Myocyte (in vitro differentiated cells): ENCODE measurements at regions not wholly inside any gene's neighbourhood (a gene's known extent, or its start where the extent isn't known, plus 50 kb on each side); places are given as distances from the start of the nearest gene placed in this dataset.
"Not testable (repeated sequence)": the region's sequence is repeated elsewhere in the genome, so short reads cannot be mapped to it uniquely, and the experiment has no call there.

Experiments
- DNase-seq: peaks from one replicate; pipeline ENCODE4 v3.0.0-alpha.2; 2012; ENCODE audit warnings: low read depth

DNA sequence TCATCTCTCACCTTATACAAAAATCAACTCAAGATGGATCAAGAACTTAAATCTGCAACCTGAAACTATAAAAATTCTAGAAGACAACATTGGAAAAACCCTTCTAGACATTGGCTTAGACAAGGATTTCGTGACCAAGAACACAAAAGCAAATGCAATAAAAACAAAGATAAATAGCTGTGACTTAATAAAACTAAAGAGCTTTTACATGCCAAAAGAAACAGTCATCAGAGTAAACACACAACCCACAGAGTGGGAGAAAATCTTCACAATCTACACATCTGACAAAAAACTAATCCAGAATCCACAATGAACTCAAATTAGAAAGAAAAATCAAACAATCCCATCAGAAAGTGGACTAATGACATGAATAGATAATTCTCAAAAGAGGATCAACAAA, 532.4 kb downstream of the KIF20B start:
- not testable (repeated sequence) for DNase-seq

DNA sequence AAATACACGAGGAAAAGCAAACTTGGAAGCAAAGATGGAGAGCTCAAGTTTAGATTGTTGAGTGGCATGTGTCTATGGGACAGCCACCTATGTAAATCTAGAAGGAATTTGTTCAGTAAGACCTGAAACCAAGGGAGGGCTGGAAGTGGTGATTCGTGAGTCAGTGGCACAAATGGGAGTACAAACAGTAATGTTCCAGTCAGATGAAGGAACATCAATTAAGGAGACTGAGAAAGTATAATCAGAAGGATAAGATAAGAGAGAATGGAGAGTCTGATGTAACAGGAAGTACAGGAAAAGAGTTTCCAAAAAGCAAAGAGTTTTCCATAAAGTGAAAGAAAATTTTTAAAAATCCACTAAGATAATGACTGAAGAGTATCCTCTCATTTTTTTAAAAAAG, 544.2 kb downstream of the KIF20B start:
- no peak for DNase-seq

- not testable (repeated sequence) for DNase-seq
Observed at GRCh38 chr10:90250784-90251183, 549.4 kb downstream of the KIF20B start.

DNA sequence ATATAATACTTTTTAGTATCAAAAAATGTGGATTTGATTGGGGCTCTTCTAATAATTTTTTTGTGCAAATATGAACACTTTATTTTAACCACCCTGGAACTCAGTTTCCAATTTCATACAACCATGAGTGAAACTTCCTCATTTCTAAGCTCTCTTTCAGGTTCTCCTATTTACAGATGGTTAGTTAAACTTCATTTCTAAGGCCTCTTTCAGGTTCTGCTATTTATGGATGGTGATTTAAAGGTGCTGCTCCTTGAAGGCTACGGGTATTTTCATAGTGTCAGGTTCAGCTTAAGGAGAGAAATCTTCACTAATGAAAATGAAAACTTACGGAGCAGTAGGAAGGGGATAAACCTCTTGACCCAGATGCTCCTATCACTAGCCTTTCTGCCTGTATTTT, 568.3 kb downstream of the KIF20B start:
- no peak for DNase-seq

DNA sequence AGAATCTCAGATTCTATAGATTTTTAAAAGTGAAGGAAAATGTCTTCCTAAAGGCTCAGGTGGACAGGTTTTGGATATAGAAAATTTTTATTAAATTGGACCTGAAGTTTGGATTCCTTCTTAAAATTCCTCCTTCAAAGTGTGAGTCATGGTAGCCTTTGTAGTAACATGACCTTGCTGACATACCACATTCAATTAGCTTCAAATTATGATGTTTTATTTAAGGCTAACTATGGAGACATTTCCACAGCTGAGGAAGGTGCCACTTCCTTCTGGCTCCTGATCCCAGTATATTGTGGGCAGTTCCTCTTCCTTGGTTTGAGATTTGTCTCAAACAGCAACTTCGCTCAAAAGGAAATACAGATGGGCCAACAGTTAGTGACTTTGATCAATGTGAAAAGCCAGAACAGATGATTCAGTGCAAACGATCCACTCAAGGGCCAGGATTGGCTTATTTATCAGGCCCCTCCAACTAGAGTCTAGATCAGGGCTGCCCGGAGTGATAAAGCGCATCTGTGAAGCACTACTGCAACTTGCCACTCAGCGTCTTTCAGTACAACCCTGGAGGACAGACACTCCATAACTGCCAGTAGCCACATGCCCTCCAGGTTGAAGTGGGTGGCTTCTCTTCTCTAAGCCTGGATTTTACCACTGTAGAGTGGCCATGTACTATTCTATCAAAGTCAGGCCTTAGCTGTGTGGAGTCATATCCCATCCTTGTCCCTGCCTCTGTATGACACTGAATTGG, 573.5 kb downstream of the KIF20B start:
- no peak for DNase-seq

DNA sequence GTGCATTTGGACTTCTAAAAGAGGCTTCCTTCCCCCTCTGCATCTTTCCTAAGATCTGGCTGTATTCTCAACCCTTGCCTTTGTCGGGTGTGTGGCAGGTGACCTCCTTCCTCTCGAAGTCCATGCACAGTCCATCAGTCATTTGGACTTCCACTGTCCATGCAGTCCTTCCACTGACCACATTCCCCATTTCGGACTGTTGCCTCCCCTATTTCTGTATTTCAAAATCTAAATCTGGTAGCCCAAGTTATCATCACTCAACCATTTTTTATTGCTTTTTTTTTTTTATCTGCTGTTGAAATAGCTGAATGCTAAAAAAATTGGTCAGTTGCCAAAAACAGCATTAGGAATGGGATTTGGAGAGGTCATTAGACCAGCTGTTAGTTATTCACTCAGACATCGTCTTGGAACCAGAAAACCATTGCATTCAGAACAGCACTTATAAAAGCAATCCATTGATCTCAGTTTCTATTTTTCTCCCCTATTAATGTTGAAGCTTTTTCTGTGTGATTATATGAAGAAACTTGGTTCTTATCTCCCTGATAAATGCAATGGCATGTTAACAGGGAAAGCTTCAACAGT, 575.6 kb downstream of the KIF20B start:
- peak; percentile 1 for DNase-seq

- no peak for DNase-seq
Observed at GRCh38 chr10:90286406-90286805, 571.4 kb downstream of the HTR7 start.

GRCh38 chr10:90286941-90287340, 570.9 kb downstream of the HTR7 start:
- DNase-seq = no peak

- DNase-seq = peak; percentile 21
Observed at GRCh38 chr10:90288391-90288933, 569.4 kb downstream of the HTR7 start.

- peak; percentile 8 for DNase-seq
Observed at GRCh38 chr10:90289037-90289436, 568.8 kb downstream of the HTR7 start.

GRCh38 chr10:90293616-90294015, 564.2 kb downstream of the HTR7 start:
- DNase-seq = no peak

DNA sequence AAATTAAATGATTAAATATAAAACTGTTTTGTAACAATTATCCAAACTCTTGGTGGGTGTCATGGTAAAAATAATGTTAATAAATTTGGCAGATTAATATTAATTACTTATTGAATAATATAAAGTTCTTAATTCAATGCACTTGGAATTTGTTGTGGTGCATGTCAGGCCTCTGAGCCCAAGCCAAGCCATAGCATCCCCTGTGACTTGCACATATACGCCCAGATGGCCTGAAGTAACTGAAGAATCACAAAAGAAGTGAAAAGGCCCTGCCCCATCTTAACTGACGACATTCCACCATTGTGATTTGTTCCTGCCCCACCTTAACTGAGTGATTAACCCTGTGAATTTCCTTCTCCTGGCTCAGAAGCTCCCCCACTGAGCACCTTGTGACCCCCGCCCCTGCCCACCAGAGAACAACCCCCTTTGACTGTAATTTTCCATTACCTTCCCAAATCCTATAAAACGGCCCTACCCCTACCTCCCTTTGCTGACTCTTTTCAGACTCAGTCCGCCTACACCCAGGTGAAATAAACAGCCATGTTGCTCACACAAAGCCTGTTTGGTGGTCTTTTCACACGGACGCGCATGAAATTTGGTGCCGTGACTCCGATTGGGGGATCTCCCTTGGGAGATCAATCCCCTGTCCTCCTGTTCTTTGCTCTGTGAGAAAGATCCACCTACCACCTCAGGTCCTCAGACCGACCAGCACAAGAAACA, 562.9 kb downstream of the HTR7 start:
- DNase-seq = not testable (repeated sequence)

- DNase-seq = not testable (repeated sequence)
Observed at GRCh38 chr10:90302031-90302430, 555.8 kb downstream of the HTR7 start.

- no peak for DNase-seq
Observed at GRCh38 chr10:90302758-90303481, 554.9 kb downstream of the HTR7 start.

DNA sequence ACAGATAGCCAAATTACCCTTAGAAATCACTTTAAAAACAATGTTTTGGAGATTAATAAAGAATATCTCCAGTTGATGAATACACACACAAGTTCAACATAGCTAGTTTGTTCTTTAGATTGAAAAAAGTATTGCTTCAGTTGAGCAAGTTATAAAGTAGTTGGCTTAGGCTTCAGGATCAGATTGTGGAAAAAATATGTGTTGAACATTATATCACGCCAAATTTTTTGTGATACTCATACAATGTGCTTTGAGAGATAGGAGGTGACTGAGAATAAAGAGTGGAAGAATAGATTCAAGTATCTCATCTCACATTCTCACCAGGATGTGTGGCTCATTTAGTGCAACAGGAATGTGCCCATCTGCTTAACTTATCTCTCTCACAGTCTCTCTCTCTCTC, 553.3 kb downstream of the HTR7 start:
- DNase-seq = no peak

DNA sequence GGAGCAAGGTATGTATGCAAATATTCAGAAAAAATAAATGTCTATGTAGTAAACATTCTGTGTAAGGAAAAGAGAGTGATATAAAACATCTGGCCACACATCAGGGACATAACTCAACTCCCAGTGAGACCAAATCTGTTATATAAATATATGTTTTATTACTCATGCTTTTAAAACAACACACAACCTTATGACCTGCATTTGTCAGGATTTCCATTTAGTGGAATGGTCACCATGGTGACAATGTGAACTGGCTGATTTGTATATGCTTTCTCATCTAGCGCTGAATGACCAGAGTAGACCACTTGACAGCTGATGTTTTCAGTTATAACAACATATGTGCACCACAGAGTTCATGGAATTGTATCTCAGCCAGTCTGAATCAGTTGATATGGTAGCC, 551.7 kb downstream of the HTR7 start:
- peak; percentile 9 for DNase-seq

DNA sequence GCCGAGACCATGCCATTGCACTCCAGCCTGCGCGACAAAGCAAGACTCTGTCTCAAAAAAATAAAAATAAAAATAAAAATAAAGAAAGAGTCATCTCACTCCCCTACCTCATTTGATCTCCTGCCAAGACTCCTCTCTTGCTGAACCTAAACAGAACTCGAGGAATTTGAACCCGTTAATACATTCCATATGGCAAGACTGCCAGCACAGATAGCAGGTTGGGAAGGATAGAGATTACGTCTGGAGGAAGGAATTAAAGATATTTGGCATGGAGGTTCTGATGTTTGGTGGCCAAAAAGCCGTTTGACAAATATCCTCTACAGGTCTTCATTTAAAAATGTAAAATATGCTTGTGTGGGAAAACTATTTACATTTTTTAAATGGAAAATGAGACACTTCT, 549.6 kb downstream of the HTR7 start:
- DNase-seq = no peak

DNA sequence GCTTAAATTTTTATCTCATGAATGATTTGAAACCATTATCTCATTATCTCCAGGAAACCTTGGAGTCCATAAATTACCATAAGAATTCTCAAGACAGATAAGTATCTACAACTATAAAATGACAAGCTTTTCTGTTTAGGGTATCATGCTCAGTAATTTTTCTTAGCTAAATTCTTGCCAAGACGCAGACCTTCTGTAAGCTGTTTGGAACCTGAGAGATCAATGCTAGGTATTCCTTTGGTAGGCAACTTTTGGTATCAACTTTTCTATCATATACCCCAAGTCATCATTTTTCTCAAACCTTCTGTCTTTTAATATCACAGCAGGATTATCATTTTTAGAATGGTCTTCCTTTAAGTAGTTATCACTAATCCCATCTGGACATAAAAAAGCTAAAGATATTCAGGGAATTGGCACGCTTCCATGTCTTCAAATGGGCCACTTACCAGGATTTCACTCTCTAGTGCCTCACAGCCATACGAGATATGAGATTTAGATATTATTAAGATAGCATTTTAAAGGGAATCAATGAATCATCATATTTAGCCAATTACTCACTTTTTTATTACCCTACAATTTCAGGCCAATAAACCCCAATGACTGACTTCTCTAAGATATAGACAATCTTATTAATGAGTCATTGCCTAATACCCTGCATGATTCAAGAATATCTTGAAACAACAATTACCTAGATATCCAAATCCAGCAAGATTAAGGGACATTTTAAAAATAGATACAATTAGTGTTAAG, 544.1 kb downstream of the HTR7 start:
- DNase-seq = no peak

GRCh38 chr10:90314718-90315117, 543.1 kb downstream of the HTR7 start:
- no peak for DNase-seq

- no peak for DNase-seq
Observed at GRCh38 chr10:90317172-90317571, 540.7 kb downstream of the HTR7 start.

DNA sequence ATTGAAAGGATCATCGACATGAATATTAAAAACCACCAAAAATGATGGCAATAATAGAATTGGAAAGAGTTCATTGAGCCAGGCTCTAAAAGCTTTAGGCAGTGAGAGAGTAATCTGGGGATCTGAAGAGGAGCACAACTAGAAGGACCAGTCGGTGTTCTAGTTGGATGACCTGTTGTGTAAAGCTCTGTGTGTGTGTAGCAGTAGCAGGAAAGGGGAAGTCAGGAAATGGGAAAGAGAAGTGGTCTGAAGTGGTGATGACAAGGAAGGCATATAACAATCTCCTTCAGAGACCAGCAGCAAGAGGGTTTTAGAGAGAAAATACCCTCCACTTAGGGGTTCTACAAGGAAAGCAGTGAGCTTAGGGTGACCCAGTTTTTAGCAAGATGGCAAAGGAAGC, 539.2 kb downstream of the HTR7 start:
- DNase-seq = no peak
